ENCODE measurements at regions not wholly inside any gene's neighbourhood (a gene's known extent, or its start where the extent isn't known, plus 50 kb on each side); places are given as distances from the start of the nearest gene placed in this dataset.

GRCh38 chr9:18012170-18012569 is 433.3 kb downstream of the SH3GL2 start:
- Histone ChIP-seq H3K36me3 (no peaks in the 10 kb centered on the region), H3K4me3 (no peak overlapping the region), H3K27me3 (replicated peaks; ENCODE audit: insufficient read depth) (no peaks in the 10 kb centered on the region), H3K4me1 (replicated peaks) (no peaks in the 10 kb centered on the region), H3K27ac (no peak overlapping the region), H3K9me3 (no peaks in the 10 kb centered on the region)
- intact Hi-C loops (cut with DNase I) = no loop called here
- TF ChIP-seq CTCF (IDR thresholded peaks at IDR 0.05) = no peak
- no peak for TF ChIP-seq POLR2A (IDR thresholded peaks at IDR 0.05)
- TF ChIP-seq POLR2AphosphoS5 (IDR thresholded peaks at IDR 0.05) = no peak
- WGBS = 76% methylated on average over 4 of the region's 4 CpGs
- DNase-seq (ENCODE audit: low spot score) = no peak

- Histone ChIP-seq H3K27ac (no peak overlapping the region), H3K27me3 (replicated peaks; ENCODE audit: insufficient read depth) (no peaks in the 10 kb centered on the region), H3K9me3 (no peaks in the 10 kb centered on the region), H3K4me3 (no peak overlapping the region), H3K36me3 (no peaks in the 10 kb centered on the region), H3K4me1 (replicated peaks) (no peaks in the 10 kb centered on the region)
- 86% methylated on average over 3 of the region's 3 CpGs for WGBS
- DNase-seq (ENCODE audit: low spot score) = no peak
- no peak for TF ChIP-seq POLR2AphosphoS5 (IDR thresholded peaks at IDR 0.05)
- no peak for TF ChIP-seq POLR2A (IDR thresholded peaks at IDR 0.05)
- no peak for TF ChIP-seq CTCF (IDR thresholded peaks at IDR 0.05)
- intact Hi-C loops (cut with DNase I) = no loop called here
Measured at GRCh38 chr9:18014556-18014955, 435.7 kb downstream of the SH3GL2 start.

GRCh38 chr9:18015116-18015515 is 436.2 kb downstream of the SH3GL2 start:
- no peak overlapping the region for H3K4me3 ChIP-seq
- 85% methylated on average over 1 of the region's 1 CpG for WGBS
- H3K27me3 ChIP-seq (replicated peaks; ENCODE audit: insufficient read depth) = no peaks in the 10 kb centered on the region
- no peaks in the 10 kb centered on the region for H3K36me3 ChIP-seq
- intact Hi-C loops (cut with DNase I) = no loop called here
- no peak overlapping the region for H3K27ac ChIP-seq
- H3K4me1 ChIP-seq (replicated peaks) = no peaks in the 10 kb centered on the region
- H3K9me3 ChIP-seq = no peaks in the 10 kb centered on the region
- no peak for DNase-seq (ENCODE audit: low spot score)
- TF ChIP-seq POLR2A (IDR thresholded peaks at IDR 0.05) (no peak), POLR2AphosphoS5 (IDR thresholded peaks at IDR 0.05) (no peak), CTCF (IDR thresholded peaks at IDR 0.05) (no peak)

GRCh38 chr9:18017136-18017535 is 438.3 kb downstream of the SH3GL2 start:
- no peaks in the 10 kb centered on the region for H3K9me3 ChIP-seq
- intact Hi-C loops (cut with DNase I) = no loop called here
- 33% methylated on average over 1 of the region's 1 CpG for WGBS

More at GRCh38 chr9:18017136-18017535, 438.3 kb downstream of the SH3GL2 start:
- DNase-seq (ENCODE audit: low spot score) = no peak
- H3K4me1 ChIP-seq (replicated peaks) = no peaks in the 10 kb centered on the region
- no peaks in the 10 kb centered on the region for H3K27me3 ChIP-seq (replicated peaks; ENCODE audit: insufficient read depth)
- H3K4me3 ChIP-seq = no peak overlapping the region
- no peaks in the 10 kb centered on the region for H3K36me3 ChIP-seq
- no peak for TF ChIP-seq CTCF (IDR thresholded peaks at IDR 0.05)
- no peak for TF ChIP-seq POLR2A (IDR thresholded peaks at IDR 0.05)
- no peak for TF ChIP-seq POLR2AphosphoS5 (IDR thresholded peaks at IDR 0.05)
- H3K27ac ChIP-seq = no peak overlapping the region

Measured in prostate gland (tissue), 2 donors.